ENCODE measurements at regions not wholly inside any gene's neighbourhood (a gene's known extent, or its start where the extent isn't known, plus 50 kb on each side); places are given as distances from the start of the nearest gene placed in this dataset.

DNA sequence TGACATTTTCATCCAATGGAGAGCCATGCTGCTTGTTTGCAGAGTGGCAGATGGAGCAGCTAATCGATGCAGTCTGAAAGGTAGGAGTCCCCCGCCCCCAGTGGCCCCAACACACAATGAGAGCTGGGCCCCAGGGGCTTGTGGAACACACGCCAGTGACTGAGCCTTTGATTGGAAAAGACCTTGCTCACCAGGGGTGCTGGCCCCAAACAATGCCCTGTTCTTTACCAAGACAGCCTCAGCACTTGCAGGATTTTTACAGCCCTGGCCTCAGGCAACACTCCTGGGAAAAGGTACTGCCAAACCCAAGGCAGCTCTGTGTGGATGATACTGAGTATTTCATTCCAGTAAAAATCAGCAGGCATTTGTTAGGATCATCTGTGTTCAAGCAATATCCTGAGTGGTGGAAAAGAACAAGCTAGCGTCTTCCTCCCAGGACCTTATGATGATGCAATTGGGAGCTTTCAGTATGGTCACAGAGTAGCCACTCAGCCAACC lies 276.8 kb upstream of the CLINT1 start:
- no peak for TF ChIP-seq EZH2 (IDR thresholded peaks at IDR 0.05; ENCODE audit: insufficient read depth, poor library complexity, severe bottlenecking)
- TF ChIP-seq EZH2phosphoT487 (IDR thresholded peaks at IDR 0.05; ENCODE audit: insufficient read depth, low read depth): no peak

Measured in GM23248 (cell line).